ENCODE measurements at regions not wholly inside any gene's neighbourhood (a gene's known extent, or its start where the extent isn't known, plus 50 kb on each side); places are given as distances from the start of the nearest gene placed in this dataset.

GRCh38 chr7:149624006-149624405 is 126.4 kb upstream of the ZNF746 start:
- no peak for TF ChIP-seq POLR2AphosphoS5 (IDR thresholded peaks at IDR 0.05; ENCODE audit: low read depth, low read length)
- no peak for TF ChIP-seq TAF1 (IDR thresholded peaks at IDR 0.05; ENCODE audit: borderline replicate concordance, insufficient read depth, low read length)
- no peak for TF ChIP-seq SIN3A (IDR thresholded peaks at IDR 0.05; ENCODE audit: borderline replicate concordance, insufficient read depth, low read length)
- TF ChIP-seq, protein P1, sequence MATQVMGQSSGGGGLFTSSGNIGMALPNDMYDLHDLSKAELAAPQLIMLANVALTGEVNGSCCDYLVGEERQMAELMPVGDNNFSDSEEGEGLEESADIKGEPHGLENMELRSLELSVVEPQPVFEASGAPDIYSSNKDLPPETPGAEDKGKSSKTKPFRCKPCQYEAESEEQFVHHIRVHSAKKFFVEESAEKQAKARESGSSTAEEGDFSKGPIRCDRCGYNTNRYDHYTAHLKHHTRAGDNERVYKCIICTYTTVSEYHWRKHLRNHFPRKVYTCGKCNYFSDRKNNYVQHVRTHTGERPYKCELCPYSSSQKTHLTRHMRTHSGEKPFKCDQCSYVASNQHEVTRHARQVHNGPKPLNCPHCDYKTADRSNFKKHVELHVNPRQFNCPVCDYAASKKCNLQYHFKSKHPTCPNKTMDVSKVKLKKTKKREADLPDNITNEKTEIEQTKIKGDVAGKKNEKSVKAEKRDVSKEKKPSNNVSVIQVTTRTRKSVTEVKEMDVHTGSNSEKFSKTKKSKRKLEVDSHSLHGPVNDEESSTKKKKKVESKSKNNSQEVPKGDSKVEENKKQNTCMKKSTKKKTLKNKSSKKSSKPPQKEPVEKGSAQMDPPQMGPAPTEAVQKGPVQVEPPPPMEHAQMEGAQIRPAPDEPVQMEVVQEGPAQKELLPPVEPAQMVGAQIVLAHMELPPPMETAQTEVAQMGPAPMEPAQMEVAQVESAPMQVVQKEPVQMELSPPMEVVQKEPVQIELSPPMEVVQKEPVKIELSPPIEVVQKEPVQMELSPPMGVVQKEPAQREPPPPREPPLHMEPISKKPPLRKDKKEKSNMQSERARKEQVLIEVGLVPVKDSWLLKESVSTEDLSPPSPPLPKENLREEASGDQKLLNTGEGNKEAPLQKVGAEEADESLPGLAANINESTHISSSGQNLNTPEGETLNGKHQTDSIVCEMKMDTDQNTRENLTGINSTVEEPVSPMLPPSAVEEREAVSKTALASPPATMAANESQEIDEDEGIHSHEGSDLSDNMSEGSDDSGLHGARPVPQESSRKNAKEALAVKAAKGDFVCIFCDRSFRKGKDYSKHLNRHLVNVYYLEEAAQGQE (IDR thresholded peaks at IDR 0.05; ENCODE audit: insufficient read depth in 1 of 2, low read depth in 2 of 2, low read length in 2 of 2), result no peak
- TF ChIP-seq FOXP2 (optimal IDR thresholded peaks at IDR 0.05; ENCODE audit: borderline replicate concordance, extremely low read depth, extremely low read length, insufficient read depth), result no peak

DNA sequence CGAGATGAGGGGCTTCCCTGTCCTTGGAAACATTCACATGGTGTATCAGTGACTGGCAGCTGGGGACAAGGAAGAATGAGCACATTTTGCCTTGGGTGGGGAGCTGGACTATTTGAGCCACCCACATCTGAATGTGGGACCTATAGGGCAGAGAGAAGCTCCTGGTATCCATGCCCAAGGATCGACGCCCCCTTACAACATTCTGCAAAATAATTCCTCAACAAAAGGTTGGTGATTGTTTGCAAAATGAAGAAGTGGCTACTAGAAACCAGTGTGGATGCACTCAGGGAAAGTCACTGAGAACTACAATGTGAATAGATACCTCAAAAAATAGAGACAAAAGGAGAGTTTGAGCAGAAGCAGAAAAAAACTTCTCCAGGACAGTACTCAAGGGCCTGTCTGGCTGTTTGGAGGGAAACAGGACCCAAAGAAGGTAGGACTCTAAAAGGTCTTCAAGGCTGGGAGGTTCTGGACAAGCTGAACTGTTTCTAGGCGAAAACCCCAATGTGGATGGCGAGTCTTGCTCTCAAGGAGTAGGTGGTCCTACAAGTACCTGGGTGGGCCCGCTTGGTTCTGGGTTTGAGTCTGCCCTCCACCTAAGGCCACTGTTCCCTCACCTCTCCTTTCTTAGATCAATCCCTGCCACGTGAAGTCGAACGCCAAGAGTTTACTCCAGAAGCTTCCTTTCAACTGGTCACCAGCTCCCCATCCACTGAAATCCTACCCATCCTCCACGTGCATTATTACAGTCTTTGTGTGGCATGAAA is 125.0 kb upstream of the ZNF746 start:
- no peak for TF ChIP-seq POLR2AphosphoS5 (IDR thresholded peaks at IDR 0.05; ENCODE audit: low read depth, low read length)
- no peak for TF ChIP-seq SIN3A (IDR thresholded peaks at IDR 0.05; ENCODE audit: borderline replicate concordance, insufficient read depth, low read length)
- TF ChIP-seq, protein P1 (IDR thresholded peaks at IDR 0.05; ENCODE audit: insufficient read depth in 1 of 2, low read depth in 2 of 2, low read length in 2 of 2), result no peak
- TF ChIP-seq TAF1 (IDR thresholded peaks at IDR 0.05; ENCODE audit: borderline replicate concordance, insufficient read depth, low read length), result no peak
- TF ChIP-seq FOXP2 (optimal IDR thresholded peaks at IDR 0.05; ENCODE audit: borderline replicate concordance, extremely low read depth, extremely low read length, insufficient read depth), result no peak

GRCh38 chr7:149621776-149622175 is 124.2 kb upstream of the ZNF746 start:
- TF ChIP-seq POLR2AphosphoS5 (IDR thresholded peaks at IDR 0.05; ENCODE audit: low read depth, low read length) (no peak), FOXP2 (optimal IDR thresholded peaks at IDR 0.05; ENCODE audit: borderline replicate concordance, extremely low read depth, extremely low read length, insufficient read depth) (no peak)

GRCh38 chr7:149620961-149621360 is 123.4 kb upstream of the ZNF746 start:
- TF ChIP-seq POLR2AphosphoS5 (IDR thresholded peaks at IDR 0.05; ENCODE audit: low read depth, low read length), result no peak
- TF ChIP-seq TAF1 (IDR thresholded peaks at IDR 0.05; ENCODE audit: borderline replicate concordance, insufficient read depth, low read length), result no peak
- TF ChIP-seq SIN3A (IDR thresholded peaks at IDR 0.05; ENCODE audit: borderline replicate concordance, insufficient read depth, low read length), result no peak
- no peak for TF ChIP-seq FOXP2 (optimal IDR thresholded peaks at IDR 0.05; ENCODE audit: borderline replicate concordance, extremely low read depth, extremely low read length, insufficient read depth)
- TF ChIP-seq, protein P1 (IDR thresholded peaks at IDR 0.05; ENCODE audit: insufficient read depth in 1 of 2, low read depth in 2 of 2, low read length in 2 of 2), result no peak

- TF ChIP-seq POLR2AphosphoS5 (IDR thresholded peaks at IDR 0.05; ENCODE audit: low read depth, low read length), result no peak
- TF ChIP-seq FOXP2 (optimal IDR thresholded peaks at IDR 0.05; ENCODE audit: borderline replicate concordance, extremely low read depth, extremely low read length, insufficient read depth), result no peak
- no peak for TF ChIP-seq TAF1 (IDR thresholded peaks at IDR 0.05; ENCODE audit: borderline replicate concordance, insufficient read depth, low read length)
- no peak for TF ChIP-seq SIN3A (IDR thresholded peaks at IDR 0.05; ENCODE audit: borderline replicate concordance, insufficient read depth, low read length)
- TF ChIP-seq, protein P1 (IDR thresholded peaks at IDR 0.05; ENCODE audit: insufficient read depth in 1 of 2, low read depth in 2 of 2, low read length in 2 of 2), result no peak
Observed at GRCh38 chr7:149616898-149617297, 119.3 kb upstream of the ZNF746 start.

Data from PFSK-1 (cell line).